Right cardiac atrium (tissue), 5 donors: ENCODE measurements at regions not wholly inside any gene's neighbourhood (a gene's known extent, or its start where the extent isn't known, plus 50 kb on each side); places are given as distances from the start of the nearest gene placed in this dataset.

Experiments
- ATAC-seq, 2 donors: fragments of 200-7000 bp; cut with Tn5 transposase; one replicate each; pipeline versions ENCODE4 v1.8.0 to v1.9.1; 2020; ENCODE audit warnings: moderate library complexity in 2 of 2, mild to moderate bottlenecking in 1 of 2
- DNase-seq, 3 donors: peaks; one replicate each; pipeline ENCODE4 v3.0.0-alpha.2; 2020
- H3K27ac ChIP-seq: one replicate; pipeline ENCODE4 v1.5.1; 2013; ENCODE audit warnings: mild to moderate bottlenecking, low read length, control low read depth, moderate library complexity
- H3K27me3 ChIP-seq: one replicate; pipeline ENCODE4 v1.6.1; 2013; ENCODE audit not compliant: control insufficient read depth, insufficient read depth
- H3K4me1 ChIP-seq: one replicate; pipeline ENCODE4 v1.6.1; 2013; ENCODE audit warnings: low read length; ENCODE audit not compliant: control insufficient read depth, insufficient read depth
- H3K4me3 ChIP-seq: one replicate; pipeline ENCODE4 v1.5.1; 2013; ENCODE audit warnings: low read length, control low read depth
- H3K9me3 ChIP-seq: one replicate; pipeline ENCODE4 v1.6.1; 2013; ENCODE audit warnings: low read length; ENCODE audit not compliant: control insufficient read depth
- WGBS: extraction: QIAGEN DNeasy Blood & Tissue Kit; methylation state at CpG from one replicate; pipeline ENCODE4 v1.1.7; 2013; 5-methylcytosine and 5-hydroxymethylcytosine counted together
- intact Hi-C, 4 donors: fragments of 100-400 bp; cut with DNase I; formaldehyde crosslinking; loops; one replicate each; pipeline versions ENCODE4 v1.11.0 to v1.14.0; 2022 to 2023
- donor health status: healthy with polysubstance abuse.
- donor health status: DM: no; HTN: yes; CAD: no.
- donor health status: DM: no; HTN: no; CAD: no.
- donor health status: DM: no; HTN: yes; CAD: no; lungs with severe emphysema.
- donor health status: DM: yes; HTN: yes; CAD: no.

DNA sequence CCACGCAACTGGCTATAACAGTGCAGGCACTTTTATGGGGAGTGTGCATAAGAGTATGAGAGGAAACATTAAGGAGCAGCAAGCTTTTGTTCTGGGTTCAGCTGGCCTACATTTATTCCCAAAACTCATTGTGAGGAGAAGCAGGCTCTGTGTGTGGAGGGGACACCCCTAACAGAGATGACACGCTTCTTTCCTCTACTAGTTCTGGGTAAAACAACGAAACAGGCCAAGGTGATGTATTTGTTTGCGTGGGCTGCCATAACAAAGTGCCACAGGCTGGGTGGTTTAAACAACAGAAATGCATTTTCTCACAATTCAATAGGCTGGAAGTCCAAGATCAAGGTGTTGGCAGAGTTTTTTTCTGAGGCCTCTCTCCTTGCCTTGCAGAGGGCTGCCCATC lies 488.6 kb downstream of the MID1IP1 start:
- WGBS = 95% methylated on average over 4 of the region's 4 CpGs
- Histone ChIP-seq H3K9me3 (no peaks in the 10 kb centered on the region), H3K27me3 (no peaks in the 10 kb centered on the region), H3K27ac (no peak overlapping the region), H3K4me1 (no peaks in the 10 kb centered on the region), H3K4me3 (no peak overlapping the region)
- intact Hi-C loops = no loop called here
- DNase-seq (no peak), ATAC-seq (no peak)

- Histone ChIP-seq H3K4me1 (no peaks in the 10 kb centered on the region), H3K27ac (no peak overlapping the region), H3K9me3 (no peaks in the 10 kb centered on the region), H3K4me3 (no peak overlapping the region), H3K27me3 (no peaks in the 10 kb centered on the region)
- no peak for DNase-seq
- 95% methylated on average over 3 of the region's 3 CpGs for WGBS
- no peak for ATAC-seq
- intact Hi-C loops = no loop called here
Measured at GRCh38 chrX:39293203-39293602, 491.9 kb downstream of the MID1IP1 start.

GRCh38 chrX:39296472-39296871 lies 495.2 kb downstream of the MID1IP1 start:
- Histone ChIP-seq H3K4me1 (no peaks in the 10 kb centered on the region), H3K9me3 (no peaks in the 10 kb centered on the region), H3K27ac (no peak overlapping the region), H3K27me3 (no peaks in the 10 kb centered on the region), H3K4me3 (no peak overlapping the region)
- DNase-seq = no peak
- intact Hi-C loops = no loop called here
- WGBS = 88% methylated on average over 5 of the region's 5 CpGs
- ATAC-seq = no peak

GRCh38 chrX:39298821-39299220 lies 497.6 kb downstream of the MID1IP1 start:
- intact Hi-C loops = no loop called here
- ATAC-seq = no peak
- 96% methylated on average over 2 of the region's 2 CpGs for WGBS

GRCh38 chrX:39299615-39300014 lies 498.4 kb downstream of the MID1IP1 start:
- no peak overlapping the region for H3K4me3 ChIP-seq
- no peak for DNase-seq
- WGBS = 86% methylated on average over 2 of the region's 2 CpGs
- no peak for ATAC-seq
- H3K27me3 ChIP-seq = no peaks in the 10 kb centered on the region
- intact Hi-C loops = no loop called here
- no peaks in the 10 kb centered on the region for H3K9me3 ChIP-seq
- H3K27ac ChIP-seq = no peak overlapping the region
- no peaks in the 10 kb centered on the region for H3K4me1 ChIP-seq

More at GRCh38 chrX:39298821-39299220, 497.6 kb downstream of the MID1IP1 start:
- H3K4me3 ChIP-seq = no peak overlapping the region
- DNase-seq = no peak
- no peaks in the 10 kb centered on the region for H3K9me3 ChIP-seq
- H3K4me1 ChIP-seq = no peaks in the 10 kb centered on the region
- H3K27ac ChIP-seq = no peak overlapping the region
- no peaks in the 10 kb centered on the region for H3K27me3 ChIP-seq

GRCh38 chrX:39301036-39301435 lies 499.8 kb downstream of the MID1IP1 start:
- no peak overlapping the region for H3K27ac ChIP-seq
- no peaks in the 10 kb centered on the region for H3K27me3 ChIP-seq
- WGBS = 92% methylated on average over 1 of the region's 1 CpG
- no peak for DNase-seq
- ATAC-seq = no peak
- intact Hi-C loops = no loop called here
- no peaks in the 10 kb centered on the region for H3K9me3 ChIP-seq
- no peak overlapping the region for H3K4me3 ChIP-seq
- no peaks in the 10 kb centered on the region for H3K4me1 ChIP-seq

- H3K4me1 ChIP-seq = peaks cover 3% of the 10 kb centered on the region
- no peaks in the 10 kb centered on the region for H3K27me3 ChIP-seq
- DNase-seq = no peak
- no peak overlapping the region for H3K27ac ChIP-seq
- WGBS = 93% methylated on average over 1 of the region's 1 CpG
- H3K4me3 ChIP-seq = no peak overlapping the region
- ATAC-seq = no peak
- intact Hi-C loops = no loop called here
- H3K9me3 ChIP-seq = no peaks in the 10 kb centered on the region
Measured at GRCh38 chrX:39302838-39303237, 501.6 kb downstream of the MID1IP1 start.

DNA sequence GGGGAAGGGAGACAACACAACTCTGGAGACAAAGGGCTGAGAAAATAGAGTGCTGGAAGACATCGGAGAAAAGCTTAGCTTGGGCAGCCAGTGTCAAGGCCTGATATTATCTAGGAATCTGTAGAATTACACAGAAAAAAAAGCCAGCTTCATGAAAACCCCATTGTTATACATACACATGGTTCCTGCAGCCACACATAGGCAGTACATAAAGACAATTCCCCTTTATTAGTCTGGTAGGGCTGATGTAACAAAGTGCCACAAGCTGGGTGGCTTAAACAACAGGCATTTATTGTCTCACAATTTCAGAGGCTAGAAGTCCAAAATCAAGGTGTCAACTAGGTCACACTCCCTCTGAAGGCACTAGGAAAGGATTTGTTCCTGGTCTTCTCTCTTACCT lies 503.5 kb downstream of the MID1IP1 start:
- intact Hi-C loops = no loop called here
- Histone ChIP-seq H3K9me3 (no peaks in the 10 kb centered on the region), H3K4me3 (no peak overlapping the region), H3K27me3 (no peaks in the 10 kb centered on the region), H3K27ac (no peak overlapping the region), H3K4me1 (peaks cover 4% of the 10 kb centered on the region)
- DNase-seq (no peak), ATAC-seq (no peak)
- WGBS = 86% methylated on average over 1 of the region's 1 CpG

- DNase-seq (no peak), ATAC-seq (no peak)
- Histone ChIP-seq H3K4me3 (no peak overlapping the region), H3K4me1 (peaks cover 14% of the 10 kb centered on the region), H3K27ac (no peak overlapping the region), H3K27me3 (no peaks in the 10 kb centered on the region), H3K9me3 (no peaks in the 10 kb centered on the region)
- 83% methylated on average over 2 of the region's 2 CpGs for WGBS
- intact Hi-C loops = no loop called here
Measured at GRCh38 chrX:39307488-39307887, 506.2 kb downstream of the MID1IP1 start.

DNA sequence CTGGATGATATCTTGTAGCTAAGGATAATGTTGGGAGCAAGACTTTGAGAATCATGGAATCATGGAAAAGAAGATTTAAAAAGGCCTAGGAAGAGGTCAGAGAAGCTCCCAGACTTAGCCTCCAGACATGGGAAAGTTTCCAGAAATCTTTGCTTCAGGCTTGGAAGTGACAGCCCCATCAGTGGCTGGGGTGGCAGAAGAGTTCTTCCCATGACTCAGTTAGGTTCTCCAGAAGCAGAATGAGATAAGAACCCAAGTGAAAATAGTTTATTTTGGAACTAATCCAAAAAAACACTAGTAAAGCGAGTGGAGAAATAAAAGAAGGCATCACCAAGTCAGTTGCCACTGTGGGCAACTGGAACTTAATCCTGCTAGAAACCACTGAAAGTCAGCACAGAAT lies 506.9 kb downstream of the MID1IP1 start:
- H3K27me3 ChIP-seq = no peaks in the 10 kb centered on the region
- H3K27ac ChIP-seq = no peak overlapping the region
- H3K4me3 ChIP-seq = no peak overlapping the region
- no peak for DNase-seq
- H3K4me1 ChIP-seq = peaks cover 14% of the 10 kb centered on the region
- H3K9me3 ChIP-seq = no peaks in the 10 kb centered on the region
- intact Hi-C loops = no loop called here
- peak in 1 of 2 donors; percentile 51 for ATAC-seq
- WGBS = 75% methylated on average over 1 of the region's 1 CpG

- peaks cover 14% of the 10 kb centered on the region for H3K4me1 ChIP-seq
- WGBS = 58% methylated on average over 6 of the region's 6 CpGs
- H3K27ac ChIP-seq = peak overlapping the region; percentile 45
- no peak overlapping the region for H3K4me3 ChIP-seq
- ATAC-seq (peak in 1 of 2 donors; percentile 59), DNase-seq (peak in 1 of 3 donors; percentile 44)
- H3K9me3 ChIP-seq = no peaks in the 10 kb centered on the region
- intact Hi-C loops = no loop called here
- H3K27me3 ChIP-seq = no peaks in the 10 kb centered on the region
Measured at GRCh38 chrX:39309018-39309635, 507.9 kb downstream of the MID1IP1 start.

- H3K27me3 ChIP-seq = no peaks in the 10 kb centered on the region
- ATAC-seq (peak; percentile 47 to 87), DNase-seq (peak in 2 of 3 donors; percentile 23 to 41)
- WGBS = 26% methylated on average over 7 of the region's 7 CpGs
- no peak overlapping the region for H3K27ac ChIP-seq
- no peak overlapping the region for H3K4me3 ChIP-seq
- intact Hi-C loops = no loop called here
- peaks cover 14% of the 10 kb centered on the region for H3K4me1 ChIP-seq
- H3K9me3 ChIP-seq = no peaks in the 10 kb centered on the region
Measured at GRCh38 chrX:39309721-39310152, 508.5 kb downstream of the MID1IP1 start.
